NCI-H748 (cell line): ENCODE measurements at regions not wholly inside any gene's neighbourhood (a gene's known extent, or its start where the extent isn't known, plus 50 kb on each side); places are given as distances from the start of the nearest gene placed in this dataset.

Source experiments
- DNase-seq: peaks from one replicate; lab custom pipeline; 2025; ENCODE audit not compliant: unreplicated experiment; lab: John Stamatoyannopoulos, UW

GRCh38 chr2:120913972-120914838, 178.5 kb downstream of the GLI2 start:
- no peak for DNase-seq

- no peak for DNase-seq
These were observed 179.3 kb downstream of the GLI2 start for GRCh38 chr2:120914839-120915521.

- no peak for DNase-seq
These were observed 180.0 kb downstream of the GLI2 start for GRCh38 chr2:120915670-120916069.

GRCh38 chr2:120916446-120916845, 180.8 kb downstream of the GLI2 start:
- no peak for DNase-seq

GRCh38 chr2:120917886-120918285, 182.2 kb downstream of the GLI2 start:
- no peak for DNase-seq

GRCh38 chr2:120919216-120919615, 183.5 kb downstream of the GLI2 start:
- DNase-seq = no peak

GRCh38 chr2:120919771-120920453, 184.2 kb downstream of the GLI2 start:
- no peak for DNase-seq

- DNase-seq = no peak
These were observed 184.9 kb downstream of the GLI2 start for GRCh38 chr2:120920454-120921148.

GRCh38 chr2:120921457-120921856, 185.8 kb downstream of the GLI2 start:
- DNase-seq = no peak

- DNase-seq = no peak
These were observed 187.1 kb downstream of the GLI2 start for GRCh38 chr2:120922571-120923332.

GRCh38 chr2:120923426-120923825, 187.8 kb downstream of the GLI2 start:
- DNase-seq = no peak

- DNase-seq = no peak
These were observed 189.3 kb downstream of the GLI2 start for GRCh38 chr2:120924924-120925323.

- DNase-seq = no peak
These were observed 191.0 kb downstream of the GLI2 start for GRCh38 chr2:120926463-120927264.

GRCh38 chr2:120927265-120927628, 191.6 kb downstream of the GLI2 start:
- no peak for DNase-seq

GRCh38 chr2:120929829-120930228, 194.2 kb downstream of the GLI2 start:
- DNase-seq = no peak

- no peak for DNase-seq
These were observed 194.6 kb downstream of the GLI2 start for GRCh38 chr2:120930236-120930635.

GRCh38 chr2:120930864-120931263, 195.2 kb downstream of the GLI2 start:
- no peak for DNase-seq

GRCh38 chr2:120932472-120932871, 196.8 kb downstream of the GLI2 start:
- DNase-seq = no peak

GRCh38 chr2:120932881-120933280, 197.2 kb downstream of the GLI2 start:
- DNase-seq = no peak
